Peyer's patch (tissue), 4 donors: ENCODE measurements at regions not wholly inside any gene's neighbourhood (a gene's known extent, or its start where the extent isn't known, plus 50 kb on each side); places are given as distances from the start of the nearest gene placed in this dataset.

ENCODE experiments used
- DNase-seq, 3 donors: peaks; one replicate each; pipeline ENCODE4 v3.0.0-alpha.2; 2017 to 2019
- H3K27ac ChIP-seq, 4 donors: fragments of 200-600 bp; sonication (generic); one replicate each; pipeline ENCODE4 v1.5.1; 2016 to 2019
- H3K27me3 ChIP-seq, 2 donors: fragments of 200-600 bp; sonication (generic); one replicate each; pipeline ENCODE4 v1.5.1; 2019
- H3K36me3 ChIP-seq, 3 donors: fragments of 200-600 bp; sonication (generic); one replicate each; pipeline ENCODE4 v1.5.1; 2016 to 2019
- H3K4me1 ChIP-seq, 4 donors: fragments of 200-600 bp; sonication (generic); one replicate each; pipeline ENCODE4 v1.5.1; 2016 to 2019
- H3K4me3 ChIP-seq, 4 donors: fragments of 200-600 bp; sonication (generic); 1 replicate in 3 of 4; 2 replicates in 1 of 4; pipeline ENCODE4 v1.5.1; 2016 to 2019; ENCODE audit warnings: mild to moderate bottlenecking in 1 of 4
- H3K9me3 ChIP-seq, 4 donors: fragments of 200-600 bp; sonication (generic); one replicate each; pipeline ENCODE4 v1.5.1; 2016 to 2019; ENCODE audit warnings: mild to moderate bottlenecking in 1 of 4
- POLR2A ChIP-seq, 2 donors: fragments of 450-650 bp; IDR thresholded peaks; one replicate each; pipeline ENCODE4 v1.5.1; 2017; ENCODE audit warnings: antibody characterized with exemption in 2 of 2, mild to moderate bottlenecking in 2 of 2, moderate library complexity in 2 of 2
- TF ChIP-seq, protein P1 (sequence below), 6 experiments: fragments of 450-650 bp in 4 of 6; fragments of 200-600 bp in 2 of 6; sonication (generic) in 1 of 6; IDR thresholded peaks; one replicate each; pipeline ENCODE4 v1.5.1; 2017 to 2019; ENCODE audit warnings: antibody characterized with exemption in 6 of 6, mild to moderate bottlenecking in 3 of 6, moderate library complexity in 1 of 6

DNA sequence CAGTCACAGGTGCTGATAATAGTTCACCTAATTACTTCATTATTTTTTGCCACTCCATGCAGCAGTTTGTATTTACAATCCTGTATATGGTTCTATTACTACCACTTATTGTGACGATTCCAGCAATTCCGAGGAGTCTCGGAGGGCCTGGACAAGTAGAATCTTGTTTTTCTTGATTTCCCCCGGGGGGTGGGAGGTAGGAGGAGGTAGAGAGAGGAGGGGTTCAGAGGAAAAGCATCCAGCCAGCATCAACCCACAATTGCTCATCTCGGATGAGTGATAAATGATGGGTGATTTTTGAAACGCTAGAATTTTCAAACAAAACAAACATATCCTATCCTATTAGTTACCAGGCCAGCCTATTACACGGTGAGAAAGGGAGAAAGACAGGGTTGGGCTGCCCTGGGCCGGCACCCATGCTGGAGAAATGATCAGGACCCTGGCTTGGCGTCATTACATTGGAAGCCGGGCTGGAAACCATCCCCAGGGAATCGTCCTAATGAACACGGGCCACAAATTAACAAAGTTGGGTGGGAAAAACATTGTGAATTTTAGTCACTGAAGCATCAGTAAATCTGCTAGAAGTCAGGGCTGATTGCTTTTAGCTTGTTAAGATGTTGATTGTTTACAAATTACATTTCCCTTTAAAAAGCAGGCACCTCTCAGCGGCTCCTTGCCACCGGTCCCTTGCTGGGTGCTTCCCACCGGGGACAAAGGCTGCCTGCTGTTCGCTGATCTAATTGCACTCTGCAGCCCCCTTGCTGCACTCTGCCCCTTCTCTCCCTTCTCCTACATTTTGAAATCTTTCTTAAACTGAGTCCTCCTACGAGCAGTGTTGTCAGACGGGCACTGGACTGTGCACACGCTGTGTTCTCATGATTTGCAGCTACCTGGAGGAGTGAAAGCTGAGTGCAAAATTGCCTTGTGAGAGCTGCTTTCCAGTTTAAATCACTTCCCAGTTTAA is 95.5 kb downstream of the FAM204A start:
- Histone ChIP-seq H3K27me3 (no peaks in the 10 kb centered on the region), H3K36me3 (no peaks in the 10 kb centered on the region), H3K9me3 (no peaks in the 10 kb centered on the region), H3K27ac (no peak overlapping the region), H3K4me3 (no peak overlapping the region), H3K4me1 (no peaks in the 10 kb centered on the region)
- no peak for TF ChIP-seq POLR2A (IDR thresholded peaks at IDR 0.05)
- TF ChIP-seq, protein P1, sequence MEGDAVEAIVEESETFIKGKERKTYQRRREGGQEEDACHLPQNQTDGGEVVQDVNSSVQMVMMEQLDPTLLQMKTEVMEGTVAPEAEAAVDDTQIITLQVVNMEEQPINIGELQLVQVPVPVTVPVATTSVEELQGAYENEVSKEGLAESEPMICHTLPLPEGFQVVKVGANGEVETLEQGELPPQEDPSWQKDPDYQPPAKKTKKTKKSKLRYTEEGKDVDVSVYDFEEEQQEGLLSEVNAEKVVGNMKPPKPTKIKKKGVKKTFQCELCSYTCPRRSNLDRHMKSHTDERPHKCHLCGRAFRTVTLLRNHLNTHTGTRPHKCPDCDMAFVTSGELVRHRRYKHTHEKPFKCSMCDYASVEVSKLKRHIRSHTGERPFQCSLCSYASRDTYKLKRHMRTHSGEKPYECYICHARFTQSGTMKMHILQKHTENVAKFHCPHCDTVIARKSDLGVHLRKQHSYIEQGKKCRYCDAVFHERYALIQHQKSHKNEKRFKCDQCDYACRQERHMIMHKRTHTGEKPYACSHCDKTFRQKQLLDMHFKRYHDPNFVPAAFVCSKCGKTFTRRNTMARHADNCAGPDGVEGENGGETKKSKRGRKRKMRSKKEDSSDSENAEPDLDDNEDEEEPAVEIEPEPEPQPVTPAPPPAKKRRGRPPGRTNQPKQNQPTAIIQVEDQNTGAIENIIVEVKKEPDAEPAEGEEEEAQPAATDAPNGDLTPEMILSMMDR (IDR thresholded peaks at IDR 0.05): no peak
- no peak for DNase-seq

DNA sequence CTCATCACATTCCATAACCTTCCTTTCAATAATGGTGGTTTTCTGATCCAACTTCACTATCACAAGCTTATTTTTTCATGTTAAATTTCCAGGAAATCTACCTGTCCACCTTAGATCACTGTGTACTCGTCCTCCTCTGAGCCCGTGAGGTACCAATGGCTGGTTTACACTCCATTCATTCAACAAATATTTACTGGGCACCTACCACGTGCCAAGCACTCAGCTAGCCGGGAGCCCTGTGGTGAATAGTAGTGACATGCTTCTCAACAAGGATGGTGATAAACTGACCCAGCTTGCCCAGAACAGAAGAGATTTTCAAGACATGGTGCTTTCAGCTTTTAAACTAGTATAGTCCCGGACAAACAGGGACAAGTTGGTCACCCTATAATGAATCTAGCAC is 98.2 kb downstream of the FAM204A start:
- DNase-seq: no peak
- H3K36me3 ChIP-seq: no peaks in the 10 kb centered on the region
- TF ChIP-seq POLR2A (IDR thresholded peaks at IDR 0.05): no peak
- TF ChIP-seq, protein P1 (IDR thresholded peaks at IDR 0.05): no peak
- H3K27ac ChIP-seq: no peak overlapping the region
- no peaks in the 10 kb centered on the region for H3K27me3 ChIP-seq
- H3K9me3 ChIP-seq: no peaks in the 10 kb centered on the region
- H3K4me3 ChIP-seq: no peak overlapping the region
- H3K4me1 ChIP-seq: no peaks in the 10 kb centered on the region

DNA sequence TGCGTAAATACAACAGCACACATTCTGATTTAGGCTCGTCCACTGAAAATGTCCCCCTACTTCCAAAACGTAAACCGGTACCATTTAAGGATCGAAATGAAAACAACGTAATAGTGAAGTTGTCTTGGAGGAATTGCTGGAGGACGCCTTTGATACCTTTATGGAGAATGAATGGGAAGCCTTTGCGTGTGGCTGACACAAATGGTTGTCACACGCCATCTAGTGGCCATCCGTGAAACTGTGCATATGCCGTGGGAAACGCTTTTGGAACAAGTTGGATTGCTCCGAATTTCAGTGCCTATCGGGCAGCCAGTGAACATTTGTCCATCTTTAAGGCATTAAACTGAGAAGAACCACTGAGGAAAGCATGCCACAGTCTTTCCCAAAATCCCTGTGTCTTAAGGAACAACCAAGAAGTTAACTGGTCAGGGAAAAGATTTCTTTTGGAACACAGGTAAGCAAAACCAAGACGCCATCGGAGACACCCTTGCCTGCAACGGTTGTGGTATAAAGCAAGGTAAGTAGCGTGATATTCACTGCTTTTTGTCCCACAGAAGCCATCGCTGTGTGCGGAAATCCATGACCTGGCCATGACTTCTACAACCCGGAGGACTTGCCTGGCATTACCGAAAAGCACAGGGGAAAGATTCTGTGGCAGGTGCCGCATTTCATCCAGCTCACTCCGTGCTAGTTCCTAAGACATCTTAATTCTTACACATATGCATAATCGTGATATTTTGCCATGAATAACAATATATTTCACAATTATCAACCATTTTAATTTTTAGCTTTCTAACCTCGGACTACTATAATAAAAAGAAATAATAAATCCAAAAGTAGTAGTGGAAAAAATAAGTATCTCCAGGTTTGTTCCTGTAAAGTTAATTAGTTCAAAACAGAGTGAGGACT is 100.6 kb downstream of the FAM204A start:
- no peaks in the 10 kb centered on the region for H3K4me1 ChIP-seq
- no peaks in the 10 kb centered on the region for H3K36me3 ChIP-seq
- H3K4me3 ChIP-seq: no peak overlapping the region
- TF ChIP-seq POLR2A (IDR thresholded peaks at IDR 0.05): no peak
- TF ChIP-seq, protein P1 (IDR thresholded peaks at IDR 0.05): peak; percentile 66 to 94 (median 89)
- peak; percentile 55 to 91 (median 75) for DNase-seq
- H3K27ac ChIP-seq: no peak overlapping the region
- H3K9me3 ChIP-seq: no peaks in the 10 kb centered on the region
- H3K27me3 ChIP-seq: no peaks in the 10 kb centered on the region

DNA sequence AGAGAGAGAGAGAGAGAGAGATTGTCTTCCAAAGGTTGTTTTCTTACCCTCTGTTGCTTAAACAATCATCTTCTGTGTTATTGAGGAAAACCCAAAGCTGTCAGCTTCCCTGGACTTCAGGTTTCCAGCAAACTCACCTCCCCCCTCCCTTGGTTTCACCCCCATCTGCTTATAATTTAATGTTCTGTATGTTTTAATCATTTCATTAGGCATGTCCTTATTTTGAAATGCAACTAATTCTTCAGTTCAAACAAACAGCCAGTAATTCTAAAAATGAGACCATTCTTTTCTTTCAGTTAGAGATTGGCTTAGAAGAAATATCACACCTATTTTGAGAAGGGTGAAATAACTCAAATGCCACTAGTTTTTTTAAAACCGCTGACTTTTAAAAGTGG is 102.9 kb downstream of the FAM204A start:
- no peak for DNase-seq
- H3K27ac ChIP-seq: no peak overlapping the region
- H3K4me3 ChIP-seq: no peak overlapping the region
- TF ChIP-seq POLR2A (IDR thresholded peaks at IDR 0.05): no peak
- TF ChIP-seq, protein P1 (IDR thresholded peaks at IDR 0.05): no peak
- H3K27me3 ChIP-seq: no peaks in the 10 kb centered on the region
- no peaks in the 10 kb centered on the region for H3K4me1 ChIP-seq
- H3K9me3 ChIP-seq: no peaks in the 10 kb centered on the region
- no peaks in the 10 kb centered on the region for H3K36me3 ChIP-seq

DNA sequence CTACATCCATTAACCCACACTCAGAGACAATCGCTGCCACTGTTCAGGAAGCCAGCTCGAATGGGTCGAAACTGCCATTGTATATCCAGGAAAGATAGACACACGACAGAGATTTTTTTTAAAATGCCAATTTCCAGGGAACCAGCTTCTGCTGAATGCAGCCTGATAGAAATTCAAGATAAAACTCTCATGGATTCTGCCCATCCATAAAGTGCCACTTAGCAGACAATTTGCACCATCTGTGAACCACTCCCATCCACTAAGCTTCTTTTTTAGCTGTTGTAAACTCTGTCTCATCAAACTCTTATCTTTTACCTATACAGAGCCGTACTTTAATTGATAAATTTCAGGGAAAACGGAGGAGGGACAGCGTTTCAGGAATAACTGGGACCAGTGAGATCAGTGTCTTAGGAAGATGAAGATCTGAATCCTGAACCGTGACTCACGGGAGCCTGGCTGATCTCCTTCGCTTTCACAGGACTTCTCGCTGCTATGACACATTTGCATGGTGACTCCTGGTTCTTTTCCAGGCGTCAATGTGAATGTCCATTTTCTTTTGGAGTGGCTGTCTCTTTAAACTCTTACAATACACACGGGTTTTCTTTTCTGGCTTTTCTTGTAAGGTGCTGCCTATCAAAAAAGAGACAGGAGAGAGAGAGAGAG is 103.4 kb downstream of the FAM204A start:
- no peak overlapping the region for H3K27ac ChIP-seq
- H3K4me1 ChIP-seq: no peaks in the 10 kb centered on the region
- no peaks in the 10 kb centered on the region for H3K36me3 ChIP-seq
- H3K9me3 ChIP-seq: no peaks in the 10 kb centered on the region
- no peak overlapping the region for H3K4me3 ChIP-seq
- no peaks in the 10 kb centered on the region for H3K27me3 ChIP-seq
- DNase-seq: no peak
- TF ChIP-seq POLR2A (IDR thresholded peaks at IDR 0.05): no peak
- TF ChIP-seq, protein P1 (IDR thresholded peaks at IDR 0.05): no peak
